Fibroblast of lung (primary cell): ENCODE measurements at regions not wholly inside any gene's neighbourhood (a gene's known extent, or its start where the extent isn't known, plus 50 kb on each side); places are given as distances from the start of the nearest gene placed in this dataset.

Experiments
- CTCF ChIP-seq, 2 donors: IDR thresholded peaks in 1 of 2; conservative IDR thresholded peaks in 1 of 2; 1 replicate in 1 of 2; 2 replicates in 1 of 2; pipeline ENCODE4 v1.5.1; 2011 to 2012; ENCODE audit warnings: low read length in 2 of 2, control low read depth in 1 of 2, inconsistent platforms in 1 of 2, low read depth in 1 of 2, mild to moderate bottlenecking in 1 of 2
- EZH2 ChIP-seq: IDR thresholded peaks from 2 replicates; pipeline ENCODE4 v1.5.1; 2012; ENCODE audit warnings: low read length, control low read depth, mild to moderate bottlenecking; ENCODE audit errors: missing control alignments

DNA sequence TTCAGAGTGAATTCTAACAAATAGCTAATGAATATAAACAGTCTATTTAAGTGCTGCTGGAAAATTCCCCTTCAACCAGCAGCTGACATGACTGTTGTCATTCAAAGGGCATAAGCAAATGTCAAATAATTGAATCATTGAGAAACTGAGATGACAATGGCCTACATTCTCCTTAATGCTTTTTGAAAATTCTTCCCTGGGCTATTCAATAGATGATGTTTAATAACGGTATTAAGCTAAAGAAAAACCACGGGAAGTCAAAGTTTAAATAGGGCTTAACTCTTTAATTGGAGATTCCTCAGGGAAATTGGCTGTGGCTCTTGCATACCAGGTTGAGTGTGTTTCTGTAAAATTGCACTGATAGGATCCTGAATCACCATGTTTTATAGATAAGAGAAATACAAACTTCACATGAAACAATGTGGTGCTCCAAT, 77.0 kb downstream of the ARL4A start:
- no peak for TF ChIP-seq EZH2
- TF ChIP-seq CTCF (conservative IDR thresholded peaks at IDR 0.05 in 1 of 2, IDR thresholded peaks at IDR 0.05 in 1 of 2; ENCODE audit: low read depth in 1 of 2, low read length in 2 of 2): no peak
